ENCODE measurements at regions not wholly inside any gene's neighbourhood (a gene's known extent, or its start where the extent isn't known, plus 50 kb on each side); places are given as distances from the start of the nearest gene placed in this dataset.

DNA sequence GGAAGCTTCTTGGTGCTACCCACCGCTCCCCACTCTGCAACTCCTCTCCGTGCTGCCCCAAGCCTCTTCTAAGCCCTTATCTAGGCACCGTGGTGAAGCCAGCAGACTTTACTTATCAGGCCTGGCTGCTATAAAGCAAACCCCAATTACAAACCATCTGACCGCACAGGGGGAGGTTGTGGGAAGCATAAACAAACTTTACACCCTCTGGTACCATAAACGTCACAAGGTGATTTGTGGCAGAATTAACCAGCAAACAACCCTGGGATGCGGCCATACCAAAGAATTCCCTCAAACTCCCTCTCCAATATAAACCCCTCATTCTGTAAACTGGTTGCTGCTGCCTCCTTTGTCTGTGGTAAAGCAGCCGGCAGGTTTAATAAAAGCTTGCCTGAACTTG is 55.2 kb downstream of the MAGEC2 start:
- TF ChIP-seq ZNF70 (CRISPR knock-in tag; IDR thresholded peaks at IDR 0.05) (no peak), ARNTL (CRISPR knock-in tag; IDR thresholded peaks at IDR 0.05; ENCODE audit: borderline replicate concordance, low read depth) (no peak), ZNF565 (CRISPR knock-in tag; conservative IDR thresholded peaks at IDR 0.05; ENCODE audit: low read depth) (no peak), CSRNP3 (CRISPR knock-in tag; IDR thresholded peaks at IDR 0.05) (no peak), OSR1 (CRISPR knock-in tag; IDR thresholded peaks at IDR 0.05) (no peak), CSDC2 (CRISPR knock-in tag; IDR thresholded peaks at IDR 0.05) (no peak), RARB (CRISPR knock-in tag; IDR thresholded peaks at IDR 0.05) (no peak), POU6F1 (CRISPR knock-in tag; IDR thresholded peaks at IDR 0.05; ENCODE audit: borderline replicate concordance, low read depth) (no peak), PATZ1 (CRISPR knock-in tag; IDR thresholded peaks at IDR 0.05; ENCODE audit: borderline replicate concordance) (no peak), TOX (CRISPR knock-in tag; IDR thresholded peaks at IDR 0.05; ENCODE audit: borderline replicate concordance) (no peak)
- no peak for ATAC-seq

- TF ChIP-seq ZFP3 (CRISPR knock-in tag; IDR thresholded peaks at IDR 0.05) (no peak), ZNF565 (CRISPR knock-in tag; conservative IDR thresholded peaks at IDR 0.05; ENCODE audit: low read depth) (no peak), TCF4 (CRISPR knock-in tag; IDR thresholded peaks at IDR 0.05; ENCODE audit: borderline replicate concordance) (no peak), BACH2 (CRISPR knock-in tag; IDR thresholded peaks at IDR 0.05; ENCODE audit: borderline replicate concordance) (no peak), RARB (CRISPR knock-in tag; IDR thresholded peaks at IDR 0.05) (no peak), SNAI2 (CRISPR knock-in tag; IDR thresholded peaks at IDR 0.05) (no peak), GLIS3 (CRISPR knock-in tag; IDR thresholded peaks at IDR 0.05) (no peak), PPARA (CRISPR knock-in tag; IDR thresholded peaks at IDR 0.05; ENCODE audit: borderline replicate concordance) (no peak), ZNF8 (CRISPR knock-in tag; IDR thresholded peaks at IDR 0.05) (no peak), CREB5 (CRISPR knock-in tag; IDR thresholded peaks at IDR 0.05; ENCODE audit: low read depth) (no peak), TSHZ2 (CRISPR knock-in tag; IDR thresholded peaks at IDR 0.05) (no peak), ESRRG (CRISPR knock-in tag; IDR thresholded peaks at IDR 0.05) (no peak), ZC3H10 (CRISPR knock-in tag; IDR thresholded peaks at IDR 0.05) (no peak), POU6F1 (CRISPR knock-in tag; IDR thresholded peaks at IDR 0.05; ENCODE audit: borderline replicate concordance, low read depth) (no peak), ZNF70 (CRISPR knock-in tag; IDR thresholded peaks at IDR 0.05) (no peak), CSDC2 (CRISPR knock-in tag; IDR thresholded peaks at IDR 0.05) (no peak)
- no peak for ATAC-seq
These were observed 70.6 kb downstream of the MAGEC2 start for GRCh38 chrX:142134533-142134932.

Data from SK-N-SH treated with all-trans-retinoic acid at 6 μM for 48 hours (cell line).